Chondrocyte (in vitro differentiated cells): ENCODE measurements at regions not wholly inside any gene's neighbourhood (a gene's known extent, or its start where the extent isn't known, plus 50 kb on each side); places are given as distances from the start of the nearest gene placed in this dataset.

ENCODE experiments used
- DNase-seq: peaks from one replicate; pipeline ENCODE4 v3.0.0; 2021; ENCODE audit warnings: mixed read lengths, low spot score
- H3K27ac Mint-ChIP-seq: one replicate; pipeline ENCODE4 v1.8.0; 2021; ENCODE audit warnings: mild to moderate bottlenecking, moderate library complexity, mixed read lengths; ENCODE audit not compliant: unreplicated experiment
- H3K27me3 Mint-ChIP-seq: 2 replicates; pipeline ENCODE4 v1.8.0; 2021; ENCODE audit warnings: low read depth, mixed read lengths
- H3K36me3 Mint-ChIP-seq: 2 replicates; pipeline ENCODE4 v1.8.0; 2021; ENCODE audit warnings: low read depth, mixed read lengths
- H3K4me1 Mint-ChIP-seq: 2 replicates; pipeline ENCODE4 v1.8.0; 2021; ENCODE audit warnings: low read depth, mild to moderate bottlenecking, mixed read lengths
- H3K4me3 Mint-ChIP-seq: one replicate; pipeline ENCODE4 v1.8.0; 2021; ENCODE audit warnings: mild to moderate bottlenecking, moderate library complexity, mixed read lengths; ENCODE audit not compliant: unreplicated experiment
- H3K9me3 Mint-ChIP-seq: 2 replicates; pipeline ENCODE4 v1.8.0; 2021; ENCODE audit warnings: low read depth, mixed read lengths
- TF ChIP-seq, protein P1 (sequence below): fragments of 200-600 bp; sonication (generic); IDR thresholded peaks from 2 replicates; pipeline ENCODE4 v1.5.0; 2021; ENCODE audit warnings: antibody characterized with exemption, mild to moderate bottlenecking, moderate library complexity

DNA sequence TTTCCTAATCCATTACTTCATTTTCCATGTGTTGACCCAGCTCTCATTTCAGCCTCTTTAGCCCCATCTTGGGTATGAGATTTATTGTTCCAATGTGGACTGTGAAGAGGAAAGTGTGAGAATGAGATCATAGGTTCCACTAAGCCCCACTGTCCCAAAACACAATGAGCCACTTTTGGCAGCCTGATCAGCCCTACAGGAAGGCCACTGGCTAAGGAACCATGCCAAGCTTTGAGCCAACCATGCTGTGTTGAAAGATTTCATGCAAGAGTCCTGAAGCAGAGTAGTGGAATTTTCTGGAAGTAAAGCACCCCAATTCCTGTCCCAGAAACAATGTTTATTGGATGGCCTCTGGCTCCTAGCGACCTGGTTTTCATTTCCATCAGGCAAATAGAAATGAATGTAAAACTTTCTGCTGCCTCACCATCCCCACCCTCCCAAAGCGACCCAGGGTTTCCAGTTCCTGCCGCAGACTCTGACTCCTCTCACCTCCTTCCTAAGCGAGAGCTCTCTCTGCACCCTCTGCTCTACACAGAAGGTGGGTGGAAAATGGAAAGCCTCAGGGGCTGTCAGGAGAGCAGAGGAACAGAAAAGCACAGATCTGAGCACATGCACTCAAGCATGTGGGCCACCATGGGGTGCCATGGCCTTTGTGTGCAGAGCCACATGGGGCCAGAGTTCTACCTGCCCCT lies 73.1 kb downstream of the KCTD12 start:
- peaks cover 3% of the 10 kb centered on the region for H3K9me3 Mint-ChIP-seq
- H3K36me3 Mint-ChIP-seq = no peaks in the 10 kb centered on the region
- TF ChIP-seq, protein P1, sequence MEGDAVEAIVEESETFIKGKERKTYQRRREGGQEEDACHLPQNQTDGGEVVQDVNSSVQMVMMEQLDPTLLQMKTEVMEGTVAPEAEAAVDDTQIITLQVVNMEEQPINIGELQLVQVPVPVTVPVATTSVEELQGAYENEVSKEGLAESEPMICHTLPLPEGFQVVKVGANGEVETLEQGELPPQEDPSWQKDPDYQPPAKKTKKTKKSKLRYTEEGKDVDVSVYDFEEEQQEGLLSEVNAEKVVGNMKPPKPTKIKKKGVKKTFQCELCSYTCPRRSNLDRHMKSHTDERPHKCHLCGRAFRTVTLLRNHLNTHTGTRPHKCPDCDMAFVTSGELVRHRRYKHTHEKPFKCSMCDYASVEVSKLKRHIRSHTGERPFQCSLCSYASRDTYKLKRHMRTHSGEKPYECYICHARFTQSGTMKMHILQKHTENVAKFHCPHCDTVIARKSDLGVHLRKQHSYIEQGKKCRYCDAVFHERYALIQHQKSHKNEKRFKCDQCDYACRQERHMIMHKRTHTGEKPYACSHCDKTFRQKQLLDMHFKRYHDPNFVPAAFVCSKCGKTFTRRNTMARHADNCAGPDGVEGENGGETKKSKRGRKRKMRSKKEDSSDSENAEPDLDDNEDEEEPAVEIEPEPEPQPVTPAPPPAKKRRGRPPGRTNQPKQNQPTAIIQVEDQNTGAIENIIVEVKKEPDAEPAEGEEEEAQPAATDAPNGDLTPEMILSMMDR = no peak
- H3K27me3 Mint-ChIP-seq = peaks cover 9% of the 10 kb centered on the region
- peaks cover 12% of the 10 kb centered on the region for H3K4me1 Mint-ChIP-seq
- no peak overlapping the region for H3K4me3 Mint-ChIP-seq
- H3K27ac Mint-ChIP-seq = no peak overlapping the region
- no peak for DNase-seq

DNA sequence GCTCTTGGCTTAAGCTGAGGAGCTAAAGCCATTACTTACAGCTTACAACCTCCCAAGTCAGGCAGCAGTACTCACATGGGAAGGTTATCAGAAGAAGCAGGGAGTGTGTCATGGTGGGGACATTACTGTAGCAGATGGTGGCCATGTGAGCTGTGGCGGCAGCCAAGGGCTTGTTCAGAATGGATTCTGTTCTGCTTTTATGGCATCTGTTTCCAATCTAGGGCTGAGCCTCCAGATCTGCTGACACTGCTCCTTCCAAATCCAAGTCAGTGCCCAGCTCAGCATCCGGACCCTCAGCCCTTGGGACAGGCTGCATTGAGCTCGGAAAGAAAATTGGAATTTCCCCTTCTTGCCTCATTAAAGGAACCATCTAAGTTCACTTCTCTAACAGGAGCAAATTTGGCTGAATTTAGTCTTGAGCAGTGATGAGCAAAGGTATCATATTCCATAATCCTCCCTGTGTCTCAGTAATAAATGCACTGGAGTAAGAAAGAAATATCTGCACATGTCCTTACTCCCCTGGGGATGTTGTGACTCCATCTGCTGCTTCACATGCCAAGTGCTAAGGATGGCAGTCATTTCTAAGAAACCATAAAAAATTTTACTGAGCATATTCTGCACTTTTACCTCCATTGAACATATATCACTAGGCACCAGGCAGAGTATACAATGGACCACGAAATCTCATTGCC lies 73.9 kb downstream of the KCTD12 start:
- H3K27me3 Mint-ChIP-seq = peaks cover 6% of the 10 kb centered on the region
- TF ChIP-seq, protein P1 = no peak
- peaks cover 12% of the 10 kb centered on the region for H3K4me1 Mint-ChIP-seq
- DNase-seq = no peak
- H3K36me3 Mint-ChIP-seq = no peaks in the 10 kb centered on the region
- H3K9me3 Mint-ChIP-seq = peaks cover 5% of the 10 kb centered on the region
- H3K4me3 Mint-ChIP-seq = no peak overlapping the region
- no peak overlapping the region for H3K27ac Mint-ChIP-seq

DNA sequence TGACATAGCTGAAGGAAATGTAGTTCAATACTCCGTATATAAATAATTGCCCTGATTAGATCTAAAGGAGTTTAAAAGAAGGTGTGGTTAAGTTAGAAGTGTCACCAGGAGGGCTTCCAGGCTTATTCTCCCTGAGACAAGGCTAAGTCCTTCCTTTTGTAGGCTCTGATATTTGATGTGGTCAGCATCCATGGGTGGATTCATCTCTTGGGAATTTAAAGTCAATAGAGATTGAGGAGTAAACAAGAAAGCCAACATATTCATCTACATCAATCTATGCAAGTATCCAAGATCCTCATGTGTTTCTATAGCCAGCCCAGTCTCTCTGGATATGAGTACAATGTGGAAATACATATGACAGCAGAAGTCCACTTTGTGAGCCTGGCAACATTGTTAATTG lies 76.8 kb downstream of the KCTD12 start:
- peaks cover 12% of the 10 kb centered on the region for H3K4me1 Mint-ChIP-seq
- no peak for DNase-seq
- peaks cover 5% of the 10 kb centered on the region for H3K9me3 Mint-ChIP-seq
- no peak overlapping the region for H3K4me3 Mint-ChIP-seq
- H3K27me3 Mint-ChIP-seq = peaks cover 6% of the 10 kb centered on the region
- H3K27ac Mint-ChIP-seq = no peak overlapping the region
- H3K36me3 Mint-ChIP-seq = no peaks in the 10 kb centered on the region
- TF ChIP-seq, protein P1 = no peak

DNA sequence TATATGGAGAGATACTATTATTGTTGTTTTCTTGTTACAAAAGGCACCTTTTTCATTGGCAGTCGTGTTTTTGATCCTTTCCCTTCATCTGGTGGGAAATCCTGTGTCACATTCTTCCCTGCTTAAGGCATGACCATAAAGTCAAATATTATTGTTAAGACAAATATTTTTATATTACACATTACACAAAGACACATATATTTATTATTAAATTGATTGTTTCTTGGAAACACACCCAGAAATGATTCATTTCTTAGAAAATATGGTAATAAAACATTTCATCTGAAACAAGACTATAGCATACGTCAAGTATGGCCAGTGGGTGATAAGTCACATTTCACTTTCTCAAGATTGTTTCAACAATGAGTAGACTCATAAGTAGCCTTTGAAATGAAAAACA lies 77.3 kb downstream of the KCTD12 start:
- peaks cover 5% of the 10 kb centered on the region for H3K9me3 Mint-ChIP-seq
- DNase-seq = no peak

DNA sequence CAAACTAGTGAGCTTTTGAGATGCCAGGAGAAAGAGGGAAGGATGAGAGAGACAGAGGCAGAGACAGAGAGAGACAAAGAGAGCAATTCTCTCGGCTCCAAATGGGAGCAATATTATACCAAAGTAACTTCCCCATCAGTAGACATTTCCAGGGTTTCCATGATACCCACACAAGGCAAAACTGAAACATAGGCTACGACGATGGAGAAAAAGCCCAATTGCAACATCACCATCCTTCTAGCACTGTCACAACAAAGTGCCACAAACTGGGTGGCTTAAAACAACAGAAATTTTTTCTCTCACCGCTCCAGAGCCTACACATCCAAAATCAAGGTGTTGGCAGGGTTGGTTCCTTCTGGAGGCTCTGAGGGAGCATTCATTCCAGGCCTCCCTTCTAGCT lies 81.4 kb downstream of the KCTD12 start:
- DNase-seq = no peak
- TF ChIP-seq, protein P1 = no peak
- no peak overlapping the region for H3K27ac Mint-ChIP-seq
- no peaks in the 10 kb centered on the region for H3K36me3 Mint-ChIP-seq
- H3K27me3 Mint-ChIP-seq = no peaks in the 10 kb centered on the region
- H3K4me3 Mint-ChIP-seq = no peak overlapping the region
- H3K4me1 Mint-ChIP-seq = peaks cover 5% of the 10 kb centered on the region
- H3K9me3 Mint-ChIP-seq = peaks cover 2% of the 10 kb centered on the region

More for the DNA sequence above, 77.3 kb downstream of the KCTD12 start:
- Mint-ChIP-seq H3K27ac (no peak overlapping the region), H3K27me3 (peaks cover 6% of the 10 kb centered on the region), H3K4me3 (no peak overlapping the region), H3K36me3 (no peaks in the 10 kb centered on the region), H3K4me1 (peaks cover 12% of the 10 kb centered on the region)
- TF ChIP-seq, protein P1 = no peak
